CD4-positive, alpha-beta T cell treated with Interleukin-21 for 1 hour (primary cell): ENCODE measurements at regions not wholly inside any gene's neighbourhood (a gene's known extent, or its start where the extent isn't known, plus 50 kb on each side); places are given as distances from the start of the nearest gene placed in this dataset.
"Not testable (repeated sequence)": the region's sequence is repeated elsewhere in the genome, so short reads cannot be mapped to it uniquely, and the experiment has no call there.

Experiments
- DNase-seq: peaks from one replicate; pipeline ENCODE4 v3.0.0-alpha.2; 2020

DNA sequence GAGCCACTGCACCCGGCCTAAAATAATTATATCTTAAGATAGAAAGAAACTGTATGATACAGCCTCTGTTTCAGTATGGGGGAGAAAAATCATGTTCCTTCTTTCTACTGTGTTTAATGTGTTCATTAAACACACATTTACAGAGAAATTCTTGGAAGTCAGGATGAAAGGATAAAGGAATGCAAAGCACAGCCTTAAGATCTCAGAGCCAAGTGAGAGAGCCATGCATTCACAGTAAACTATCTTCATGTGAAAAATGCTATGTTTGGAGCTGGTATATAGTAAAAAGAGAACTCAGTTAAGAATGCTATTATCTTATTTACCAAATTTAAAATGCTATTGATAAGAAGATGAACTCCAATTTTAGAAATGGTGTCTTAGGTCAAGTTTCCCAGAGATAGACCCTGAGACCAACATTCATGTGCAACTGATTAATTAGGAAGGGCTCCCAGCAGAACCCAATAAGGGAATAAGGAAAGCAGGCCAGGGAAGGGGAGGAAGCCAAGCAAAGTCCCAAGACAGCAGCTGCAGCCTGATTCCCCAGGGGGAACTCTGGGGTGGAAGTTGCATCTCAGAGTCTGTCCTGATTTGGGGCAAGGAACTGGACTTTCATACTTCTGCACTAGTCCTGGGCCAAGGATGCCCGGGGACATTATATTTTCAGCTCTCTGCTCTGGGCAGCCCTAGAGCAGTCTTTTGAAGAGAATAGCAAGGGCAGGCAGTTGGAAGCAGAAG is 130.0 kb upstream of the ZNF648 start:
- no peak for DNase-seq

DNA sequence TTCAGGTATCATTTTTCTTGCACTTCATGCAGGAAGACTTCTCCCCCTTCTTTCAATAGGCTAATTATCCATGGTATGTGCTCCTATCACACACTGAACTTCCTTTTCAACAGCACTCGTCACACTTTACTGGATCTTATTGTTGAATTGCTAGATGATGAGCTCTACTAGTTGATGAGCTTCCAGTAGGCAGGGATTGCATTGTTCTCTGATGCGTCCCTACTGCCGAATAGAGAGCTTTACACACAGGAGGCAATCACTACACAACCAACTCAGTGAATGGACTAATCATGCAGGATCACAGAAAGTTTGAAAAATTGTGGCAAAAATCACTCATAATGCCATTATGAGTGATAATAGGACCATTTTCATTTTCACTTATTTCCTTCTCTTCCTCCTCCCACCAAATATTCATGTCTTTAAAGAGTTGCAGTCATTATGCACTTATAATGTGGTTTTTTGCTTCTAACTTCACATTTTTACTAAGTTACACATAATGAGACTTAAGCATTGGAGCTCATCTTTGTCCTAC is 128.1 kb upstream of the ZNF648 start:
- no peak for DNase-seq

DNA sequence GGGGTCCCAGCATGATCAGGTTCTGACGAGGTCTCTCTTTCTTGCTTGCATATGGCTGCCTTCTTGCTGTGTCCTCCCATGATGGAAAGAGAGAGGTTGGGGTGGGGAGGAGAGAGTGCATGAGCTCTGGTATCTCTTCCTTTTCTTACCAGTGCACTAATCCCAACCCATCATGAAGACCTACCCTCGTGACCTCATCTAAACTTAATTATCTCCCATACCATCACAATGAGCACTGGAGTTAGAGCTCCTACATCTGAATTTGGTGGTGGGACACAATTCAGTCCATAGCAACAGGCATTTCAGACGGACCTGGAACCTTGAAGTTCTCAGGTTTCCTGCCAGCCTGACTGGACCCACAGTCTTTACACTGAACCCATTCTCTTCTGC is 125.2 kb upstream of the ZNF648 start:
- no peak for DNase-seq

- DNase-seq = no peak
Observed at GRCh38 chr1:182185842-182186756, 124.6 kb upstream of the ZNF648 start.

DNA sequence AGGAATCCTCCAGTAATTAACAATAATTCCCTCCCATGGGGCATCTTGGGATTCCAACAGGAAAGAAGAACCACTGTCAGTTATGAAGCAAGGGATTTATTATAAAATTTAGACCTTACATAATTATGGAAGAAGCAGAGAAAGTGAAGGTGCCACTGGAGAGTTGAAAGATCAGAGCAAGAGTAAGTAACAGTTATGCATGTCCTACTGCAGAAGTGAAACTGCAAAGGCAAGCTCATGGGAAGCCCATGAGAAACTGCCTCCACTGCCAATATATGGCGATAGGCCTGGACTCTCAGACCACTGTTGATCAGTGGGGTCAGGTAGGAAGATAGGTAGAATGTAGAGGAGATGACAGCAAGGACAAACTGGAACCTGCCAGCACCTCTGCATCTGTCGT is 123.6 kb upstream of the ZNF648 start:
- DNase-seq = no peak

DNA sequence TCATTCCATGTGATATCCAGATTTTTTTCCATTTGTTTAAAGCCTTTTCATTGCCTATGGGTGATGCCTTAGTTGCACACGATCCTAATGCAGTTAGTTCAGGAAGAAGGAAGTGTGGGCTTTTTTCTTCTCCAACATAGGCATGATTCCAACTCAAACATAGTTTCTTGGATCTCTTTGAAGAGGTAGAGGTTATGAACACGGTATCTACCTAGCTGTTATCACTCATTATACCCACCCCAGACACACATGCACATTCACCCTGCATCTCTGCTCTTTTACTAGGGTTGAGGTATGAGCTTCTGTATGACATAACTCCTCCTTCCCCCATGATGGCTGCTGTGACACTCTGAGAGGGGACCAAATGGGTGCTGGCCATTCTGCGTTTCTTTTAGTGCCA is 122.1 kb upstream of the ZNF648 start:
- no peak for DNase-seq

DNA sequence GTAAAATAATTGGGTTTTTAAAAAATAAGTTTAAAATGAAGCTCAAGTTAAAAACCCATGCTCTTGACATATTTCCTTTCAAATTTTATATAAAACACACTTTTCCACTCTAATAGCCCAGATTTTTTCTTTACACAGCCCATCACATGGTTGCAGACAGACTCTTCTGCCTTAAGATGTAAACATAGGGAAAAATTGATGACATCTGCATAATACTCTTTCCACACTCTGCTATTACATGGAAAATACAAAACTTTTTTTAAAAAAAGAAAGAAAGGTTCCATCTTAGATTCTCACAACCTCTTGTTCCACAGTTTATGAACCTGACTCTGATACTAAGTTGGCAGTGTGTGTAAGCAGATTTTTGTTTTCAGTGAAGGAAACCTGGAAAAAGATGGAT is 120.8 kb upstream of the ZNF648 start:
- DNase-seq = no peak

GRCh38 chr1:182181167-182181572 is 119.7 kb upstream of the ZNF648 start:
- DNase-seq = no peak

DNA sequence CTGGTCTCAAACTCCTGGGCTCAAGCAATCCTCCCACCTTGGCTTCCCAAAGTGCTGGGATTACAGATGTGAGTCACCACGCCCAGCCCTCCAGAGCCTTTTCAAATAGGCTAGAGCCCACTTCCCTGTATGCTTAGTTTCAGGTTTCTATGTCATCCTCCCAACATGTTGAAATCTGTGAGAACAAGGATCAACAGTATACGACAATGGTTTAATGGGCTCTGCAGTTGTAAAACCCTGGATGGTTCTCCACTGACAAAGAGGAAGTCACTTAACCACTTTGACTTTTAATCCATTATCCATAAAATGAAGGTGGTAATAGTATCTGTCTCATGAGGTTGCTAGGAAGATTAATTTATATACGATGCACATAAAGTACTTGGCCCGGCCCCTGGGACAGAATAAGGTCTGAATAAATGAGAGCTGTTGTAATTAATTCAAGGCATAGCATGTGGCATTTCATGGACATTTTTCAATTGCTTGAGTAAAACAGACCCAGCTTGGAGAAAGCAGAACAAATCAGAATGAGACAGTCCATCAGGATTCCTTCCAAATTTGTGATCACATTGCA is 113.9 kb upstream of the ZNF648 start:
- DNase-seq = no peak

- DNase-seq = no peak
Observed at GRCh38 chr1:182174513-182174855, 113.0 kb upstream of the ZNF648 start.

GRCh38 chr1:182173808-182174512 is 112.4 kb upstream of the ZNF648 start:
- DNase-seq = no peak

DNA sequence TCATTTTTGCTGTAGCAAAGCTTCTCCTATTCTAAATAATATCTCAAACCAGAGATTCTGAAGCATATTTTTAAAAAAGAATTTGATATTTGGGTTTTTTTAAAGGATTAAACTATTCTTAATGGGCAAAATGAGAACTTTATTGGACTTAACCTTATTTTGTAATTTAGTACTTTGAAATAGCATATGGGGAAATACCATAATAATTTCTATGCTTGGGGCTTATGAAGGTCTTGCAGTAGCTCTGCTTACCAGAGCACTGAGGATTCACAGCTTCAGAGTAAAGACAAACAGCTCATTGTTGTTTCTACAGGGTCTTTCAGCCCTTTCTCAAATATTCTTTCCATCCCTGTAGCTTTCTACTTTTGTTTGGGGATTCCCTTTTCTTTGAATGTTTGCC is 111.2 kb upstream of the ZNF648 start:
- DNase-seq = no peak

DNA sequence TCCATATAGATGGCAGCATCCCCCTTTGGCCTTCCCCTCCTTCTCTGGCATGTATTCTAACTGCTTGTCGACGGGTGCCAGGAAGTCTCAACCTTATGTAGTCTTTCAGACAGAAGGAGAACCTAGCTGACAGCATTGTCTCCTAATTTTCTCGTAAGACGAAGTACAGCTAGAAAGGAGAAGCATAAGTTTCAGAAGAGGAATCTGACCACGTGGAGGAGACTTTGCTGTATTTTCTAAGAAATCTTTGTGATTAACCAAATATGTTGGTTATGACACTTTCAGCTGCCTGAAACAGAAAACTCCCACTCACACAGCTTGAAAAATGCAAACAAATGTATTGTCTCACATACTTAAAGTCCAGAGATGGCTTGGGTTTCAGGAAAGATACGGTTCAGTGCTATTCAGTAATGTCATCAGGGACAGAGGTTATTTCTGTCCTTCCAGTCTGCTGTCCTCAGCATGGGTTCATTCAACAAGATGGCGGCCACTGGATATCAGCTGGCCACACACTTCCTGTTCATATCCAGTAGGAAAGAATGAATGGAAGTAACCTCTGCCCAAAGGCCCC is 109.5 kb upstream of the ZNF648 start:
- DNase-seq = no peak

DNA sequence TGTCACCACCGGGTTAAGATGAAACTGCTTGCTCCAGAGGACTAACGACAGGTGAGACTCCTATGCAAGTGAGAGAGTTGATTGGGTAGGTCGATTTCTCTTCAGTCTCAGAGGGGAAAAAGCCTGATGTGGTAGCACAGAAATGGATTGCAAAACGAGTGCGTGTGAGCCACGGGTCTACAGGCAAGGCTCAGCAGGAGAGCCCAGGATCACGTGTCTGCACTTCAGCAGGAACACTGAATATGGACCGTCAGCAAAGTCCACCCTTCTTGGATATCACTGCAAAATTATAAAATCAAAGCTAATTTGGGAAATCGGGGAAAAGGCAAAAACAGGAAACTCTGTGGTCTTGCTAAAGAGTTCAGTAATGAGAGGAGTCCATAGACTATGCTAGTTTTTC is 107.7 kb upstream of the ZNF648 start:
- no peak for DNase-seq

- no peak for DNase-seq
Observed at GRCh38 chr1:182166750-182167149, 105.2 kb upstream of the ZNF648 start.

- DNase-seq = no peak
Observed at GRCh38 chr1:182166321-182166720, 104.8 kb upstream of the ZNF648 start.

GRCh38 chr1:182164273-182164672 is 102.8 kb upstream of the ZNF648 start:
- DNase-seq = no peak

GRCh38 chr1:182163821-182164223 is 102.3 kb upstream of the ZNF648 start:
- DNase-seq = no peak

DNA sequence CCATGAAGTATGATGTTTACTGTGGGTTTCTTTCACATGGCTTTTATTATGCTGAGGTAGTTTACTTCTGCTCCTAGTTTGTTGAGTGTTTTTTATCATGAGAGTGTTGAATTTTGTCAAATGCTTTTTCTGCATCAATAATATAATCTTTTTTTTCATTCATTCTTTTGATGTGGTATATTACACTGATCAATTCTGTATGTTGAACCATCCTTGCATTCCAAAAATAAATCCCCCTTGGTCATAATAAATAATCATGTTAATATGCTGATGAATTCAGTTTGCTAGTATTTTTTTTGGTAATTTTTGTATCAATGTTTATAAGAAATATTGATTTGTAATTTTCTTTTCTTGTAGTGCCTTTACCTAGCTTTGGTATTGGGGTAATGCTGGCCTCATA is 97.9 kb upstream of the ZNF648 start:
- no peak for DNase-seq

DNA sequence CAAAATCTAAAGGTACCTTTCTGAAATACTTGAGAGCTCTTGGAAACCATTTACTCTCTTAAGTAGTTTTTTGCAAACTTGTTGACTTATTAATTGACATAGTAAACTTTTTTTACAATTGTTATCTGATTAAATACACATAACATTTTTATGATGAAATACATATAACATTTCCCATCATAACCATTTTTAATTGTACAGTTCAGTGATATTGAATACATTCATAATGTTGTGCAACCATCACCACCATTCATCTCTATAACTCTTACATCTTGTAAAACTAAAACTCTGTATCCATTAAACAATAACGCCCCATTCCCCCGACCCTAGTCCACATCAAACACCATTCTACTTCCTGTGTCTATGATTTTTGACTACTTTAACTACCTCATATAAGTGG is 95.7 kb upstream of the ZNF648 start:
- no peak for DNase-seq

GRCh38 chr1:182154425-182154824 is 92.9 kb upstream of the ZNF648 start:
- DNase-seq = not testable (repeated sequence)

DNA sequence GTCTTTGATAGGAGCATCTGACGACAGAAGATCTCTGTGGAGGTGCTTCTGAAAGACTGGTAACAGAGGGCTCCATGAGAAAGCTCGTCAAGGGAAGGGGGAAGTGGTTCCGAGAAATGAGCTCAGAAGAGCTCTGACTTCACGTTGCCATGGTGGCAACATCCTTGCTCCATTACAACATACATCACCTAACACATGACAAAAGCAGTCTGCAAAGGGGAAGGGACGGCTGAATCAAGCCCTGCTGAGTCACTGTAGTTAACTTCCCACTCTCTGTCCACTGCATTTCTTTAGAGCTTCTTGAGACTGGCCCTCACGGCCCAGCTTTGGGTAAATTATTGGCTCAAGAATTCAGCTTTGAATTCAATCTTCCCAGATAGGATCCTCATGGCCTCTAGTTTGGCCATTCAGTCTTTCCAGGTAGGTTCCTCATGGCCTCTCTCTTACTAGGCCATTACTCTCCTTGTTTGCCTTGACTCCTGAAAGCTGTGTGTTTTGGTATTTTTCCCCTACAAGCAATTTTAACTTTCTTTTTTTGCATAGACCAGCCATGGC is 88.0 kb upstream of the ZNF648 start:
- DNase-seq = peak; percentile 47
